Tibial nerve (tissue), 4 donors: ENCODE measurements at regions not wholly inside any gene's neighbourhood (a gene's known extent, or its start where the extent isn't known, plus 50 kb on each side); places are given as distances from the start of the nearest gene placed in this dataset.

ENCODE experiments used
- DNase-seq, 2 donors: peaks; one replicate each; pipeline ENCODE4 v3.0.0-alpha.2; 2019; ENCODE audit warnings: low spot score in 2 of 2
- H3K27ac ChIP-seq, 4 donors: fragments of 200-600 bp; sonication (generic) in 3 of 4; one replicate each; pipeline ENCODE4 v1.5.1; 2017 to 2019; ENCODE audit warnings: mild to moderate bottlenecking in 1 of 4
- H3K27me3 ChIP-seq, 2 donors: fragments of 200-600 bp; sonication (generic) in 1 of 2; one replicate each; pipeline versions ENCODE4 v1.5.1 to v1.6.0; 2017 to 2019
- H3K36me3 ChIP-seq, 3 donors: fragments of 200-600 bp; sonication (generic); one replicate each; pipeline ENCODE4 v1.5.1; 2018 to 2019
- H3K4me1 ChIP-seq, 4 donors: fragments of 200-600 bp; sonication (generic) in 3 of 4; one replicate each; pipeline ENCODE4 v1.5.1; 2017 to 2019
- H3K4me3 ChIP-seq, 4 donors: fragments of 200-600 bp; sonication (generic) in 3 of 4; one replicate each; pipeline ENCODE4 v1.5.1; 2017 to 2019; ENCODE audit warnings: mild to moderate bottlenecking in 1 of 4, moderate library complexity in 1 of 4
- H3K9me3 ChIP-seq, 4 donors: fragments of 200-600 bp; sonication (generic) in 3 of 4; one replicate each; pipeline ENCODE4 v1.5.1; 2017 to 2019
- CTCF ChIP-seq, 5 experiments: fragments of 200-600 bp in 3 of 5; fragments of 450-650 bp in 2 of 5; sonication (generic) in 3 of 5; IDR thresholded peaks; one replicate each; pipeline ENCODE4 v1.5.1; 2016 to 2019; ENCODE audit warnings: antibody characterized with exemption in 5 of 5, mild to moderate bottlenecking in 3 of 5, moderate library complexity in 2 of 5
- EP300 ChIP-seq, 2 donors: sonication (generic); formaldehyde crosslinking; IDR thresholded peaks; one replicate each; pipeline ENCODE4 v1.6.1; 2017; ENCODE audit warnings: antibody characterized with exemption in 2 of 2, mild to moderate bottlenecking in 1 of 2
- POLR2A ChIP-seq, 2 donors: fragments of 450-650 bp; IDR thresholded peaks; one replicate each; pipeline ENCODE4 v1.6.1; 2017; ENCODE audit warnings: antibody characterized with exemption in 2 of 2, mild to moderate bottlenecking in 2 of 2, moderate library complexity in 2 of 2
- WGBS, 2 donors: methylation state at CpG; one replicate each; pipeline ENCODE4 v1.1.5; 2018; 5-methylcytosine and 5-hydroxymethylcytosine counted together

- no peaks in the 10 kb centered on the region for H3K4me1 ChIP-seq
- no peak overlapping the region for H3K4me3 ChIP-seq
- no peak overlapping the region for H3K27ac ChIP-seq
- TF ChIP-seq POLR2A (IDR thresholded peaks at IDR 0.05) (no peak), CTCF (IDR thresholded peaks at IDR 0.05) (no peak)
- H3K36me3 ChIP-seq, result no peaks in the 10 kb centered on the region
- 71 to 77% methylated on average over 5 of the region's 5 CpGs for WGBS, 2 donors
- DNase-seq, result no peak
- H3K9me3 ChIP-seq, result no peaks in the 10 kb centered on the region
- H3K27me3 ChIP-seq, result no peaks in the 10 kb centered on the region
Observed at GRCh38 chr10:65555192-65555591, 1370.6 kb upstream of the LRRTM3 start.

GRCh38 chr10:65556006-65556405 lies 1369.8 kb upstream of the LRRTM3 start:
- Histone ChIP-seq H3K27ac (no peak overlapping the region), H3K36me3 (no peaks in the 10 kb centered on the region)
- 94 to 98% methylated on average over 5 of the region's 5 CpGs for WGBS, 2 donors

GRCh38 chr10:65559369-65559768 lies 1366.5 kb upstream of the LRRTM3 start:
- DNase-seq, result no peak
- no peaks in the 10 kb centered on the region for H3K27me3 ChIP-seq
- 84 to 92% methylated on average over 2 of the region's 2 CpGs for WGBS, 2 donors
- H3K36me3 ChIP-seq, result no peaks in the 10 kb centered on the region
- H3K4me1 ChIP-seq, result no peaks in the 10 kb centered on the region
- no peak overlapping the region for H3K27ac ChIP-seq
- peaks cover 0 to 6% (median 0%) of the 10 kb centered on the region in 4 donors for H3K9me3 ChIP-seq
- TF ChIP-seq CTCF (IDR thresholded peaks at IDR 0.05) (no peak), EP300 (IDR thresholded peaks at IDR 0.05) (no peak), POLR2A (IDR thresholded peaks at IDR 0.05) (no peak)
- H3K4me3 ChIP-seq, result no peak overlapping the region

More at GRCh38 chr10:65556006-65556405, 1369.8 kb upstream of the LRRTM3 start:
- DNase-seq, result no peak
- no peak for TF ChIP-seq CTCF (IDR thresholded peaks at IDR 0.05)
- no peak for TF ChIP-seq EP300 (IDR thresholded peaks at IDR 0.05)
- TF ChIP-seq POLR2A (IDR thresholded peaks at IDR 0.05), result no peak
- no peaks in the 10 kb centered on the region for H3K4me1 ChIP-seq
- no peaks in the 10 kb centered on the region for H3K27me3 ChIP-seq
- no peaks in the 10 kb centered on the region for H3K9me3 ChIP-seq
- no peak overlapping the region for H3K4me3 ChIP-seq

- no peak for TF ChIP-seq CTCF (IDR thresholded peaks at IDR 0.05)
- no peak for TF ChIP-seq EP300 (IDR thresholded peaks at IDR 0.05)
- no peak for TF ChIP-seq POLR2A (IDR thresholded peaks at IDR 0.05)
- 83 to 94% methylated on average over 1 of the region's 1 CpG for WGBS, 2 donors
- H3K4me1 ChIP-seq, result no peaks in the 10 kb centered on the region
Observed at GRCh38 chr10:65565246-65565645, 1360.6 kb upstream of the LRRTM3 start.

GRCh38 chr10:65566906-65567305 lies 1358.9 kb upstream of the LRRTM3 start:
- Histone ChIP-seq H3K27me3 (no peaks in the 10 kb centered on the region), H3K9me3 (peaks cover 0 to 5% (median 0%) of the 10 kb centered on the region in 4 donors), H3K4me3 (no peak overlapping the region), H3K36me3 (no peaks in the 10 kb centered on the region), H3K27ac (no peak overlapping the region), H3K4me1 (no peaks in the 10 kb centered on the region)
- 66 to 81% methylated on average over 2 of the region's 2 CpGs for WGBS, 2 donors
- no peak for DNase-seq
- TF ChIP-seq POLR2A (IDR thresholded peaks at IDR 0.05), result no peak

More at GRCh38 chr10:65565246-65565645, 1360.6 kb upstream of the LRRTM3 start:
- peaks cover 0 to 6% (median 0%) of the 10 kb centered on the region in 4 donors for H3K9me3 ChIP-seq
- H3K27ac ChIP-seq, result no peak overlapping the region
- H3K27me3 ChIP-seq, result no peaks in the 10 kb centered on the region
- no peaks in the 10 kb centered on the region for H3K36me3 ChIP-seq
- no peak overlapping the region for H3K4me3 ChIP-seq
- no peak for DNase-seq
